ENCODE measurements at regions not wholly inside any gene's neighbourhood (a gene's known extent, or its start where the extent isn't known, plus 50 kb on each side); places are given as distances from the start of the nearest gene placed in this dataset.
A peak's percentile ranks its signal among the peaks of the same experiment; 100 is the strongest.

GRCh38 chr13:47004540-47004939 lies 107.7 kb upstream of the HTR2A start:
- H3K27ac ChIP-seq, result no peak overlapping the region
- TF ChIP-seq, protein P1, sequence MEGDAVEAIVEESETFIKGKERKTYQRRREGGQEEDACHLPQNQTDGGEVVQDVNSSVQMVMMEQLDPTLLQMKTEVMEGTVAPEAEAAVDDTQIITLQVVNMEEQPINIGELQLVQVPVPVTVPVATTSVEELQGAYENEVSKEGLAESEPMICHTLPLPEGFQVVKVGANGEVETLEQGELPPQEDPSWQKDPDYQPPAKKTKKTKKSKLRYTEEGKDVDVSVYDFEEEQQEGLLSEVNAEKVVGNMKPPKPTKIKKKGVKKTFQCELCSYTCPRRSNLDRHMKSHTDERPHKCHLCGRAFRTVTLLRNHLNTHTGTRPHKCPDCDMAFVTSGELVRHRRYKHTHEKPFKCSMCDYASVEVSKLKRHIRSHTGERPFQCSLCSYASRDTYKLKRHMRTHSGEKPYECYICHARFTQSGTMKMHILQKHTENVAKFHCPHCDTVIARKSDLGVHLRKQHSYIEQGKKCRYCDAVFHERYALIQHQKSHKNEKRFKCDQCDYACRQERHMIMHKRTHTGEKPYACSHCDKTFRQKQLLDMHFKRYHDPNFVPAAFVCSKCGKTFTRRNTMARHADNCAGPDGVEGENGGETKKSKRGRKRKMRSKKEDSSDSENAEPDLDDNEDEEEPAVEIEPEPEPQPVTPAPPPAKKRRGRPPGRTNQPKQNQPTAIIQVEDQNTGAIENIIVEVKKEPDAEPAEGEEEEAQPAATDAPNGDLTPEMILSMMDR (conservative IDR thresholded peaks at IDR 0.05), result no peak

GRCh38 chr13:47004027-47004426 lies 107.2 kb upstream of the HTR2A start:
- H3K27ac ChIP-seq, result no peak overlapping the region
- TF ChIP-seq, protein P1 (conservative IDR thresholded peaks at IDR 0.05), result peak; percentile 15; the same call in 1 of the 2 replicates

- H3K27ac ChIP-seq, result no peak overlapping the region
- TF ChIP-seq, protein P1 (conservative IDR thresholded peaks at IDR 0.05), result no peak
Observed at GRCh38 chr13:47000165-47000564, 103.3 kb upstream of the HTR2A start.

GRCh38 chr13:46996316-46997030 lies 99.6 kb upstream of the HTR2A start:
- H3K27ac ChIP-seq, result no peak overlapping the region
- TF ChIP-seq, protein P1 (conservative IDR thresholded peaks at IDR 0.05), result no peak

DNA sequence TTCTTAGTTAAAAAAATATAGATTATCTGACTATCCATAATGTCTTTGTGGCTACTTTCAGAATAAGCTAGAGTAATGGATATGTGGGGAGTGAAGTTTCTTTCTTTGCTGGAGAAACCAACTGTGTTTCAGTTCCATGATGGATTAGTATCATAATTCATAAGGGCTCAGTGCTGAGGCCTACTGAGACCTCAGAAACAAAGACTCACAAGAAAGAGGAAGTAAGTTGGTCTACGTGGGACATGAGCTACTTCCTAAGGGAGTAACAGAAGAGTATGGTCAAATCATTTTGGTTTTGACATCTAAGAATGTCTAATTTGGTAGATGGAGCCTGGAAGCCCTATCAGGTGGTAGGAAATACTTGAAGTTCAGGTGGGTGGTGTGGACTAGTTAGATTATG lies 99.0 kb upstream of the HTR2A start:
- TF ChIP-seq, protein P1 (conservative IDR thresholded peaks at IDR 0.05), result no peak
- H3K27ac ChIP-seq, result no peak overlapping the region

DNA sequence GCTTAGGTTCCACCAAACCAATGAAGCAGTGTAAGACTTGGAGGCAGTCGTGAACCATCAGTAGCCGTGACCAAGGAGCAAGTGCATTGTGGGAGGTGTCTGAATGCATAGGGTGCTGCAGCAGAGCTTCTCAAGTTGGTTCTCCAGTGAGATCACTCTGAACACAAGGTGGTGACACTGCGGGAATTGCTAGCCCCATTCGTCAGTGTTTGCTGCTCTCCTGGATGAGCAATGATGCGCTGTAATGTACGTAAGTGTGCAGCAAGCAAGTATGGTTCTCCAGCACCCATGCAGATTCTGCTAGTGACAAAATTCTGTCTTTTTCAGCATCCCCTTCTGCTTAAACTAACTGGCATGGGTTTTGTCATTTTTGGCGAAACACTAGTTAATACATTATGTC lies 97.6 kb upstream of the HTR2A start:
- H3K27ac ChIP-seq, result no peak overlapping the region
- TF ChIP-seq, protein P1 (conservative IDR thresholded peaks at IDR 0.05), result no peak

GRCh38 chr13:46992383-46992952 lies 95.6 kb upstream of the HTR2A start:
- no peak overlapping the region for H3K27ac ChIP-seq
- TF ChIP-seq, protein P1 (conservative IDR thresholded peaks at IDR 0.05), result no peak; the same call in 1 of the 2 replicates
